Astrocyte of the spinal cord (primary cell): ENCODE measurements at regions not wholly inside any gene's neighbourhood (a gene's known extent, or its start where the extent isn't known, plus 50 kb on each side); places are given as distances from the start of the nearest gene placed in this dataset.
"Not testable (repeated sequence)": the region's sequence is repeated elsewhere in the genome, so short reads cannot be mapped to it uniquely, and the experiment has no call there.

Source experiments
- DNase-seq: peaks from one replicate; pipeline ENCODE4 v3.0.0; 2011; ENCODE audit warnings: low read depth, low spot score
- H3K4me3 ChIP-seq: 2 replicates; pipeline ENCODE4 v1.5.1; 2011; ENCODE audit warnings: low read depth, mild to moderate bottlenecking, low read length, moderate library complexity
- in situ Hi-C: cut with HindIII; loops from 2 replicates; pipeline ENCODE4 v1.10.0; 2017; ENCODE audit warnings: low sequenced_read_pairs
- TF ChIP-seq, protein P1 (sequence below): IDR thresholded peaks from 2 replicates; pipeline ENCODE4 v1.5.1; 2012; ENCODE audit warnings: low read depth, mild to moderate bottlenecking, low read length, inconsistent platforms

DNA sequence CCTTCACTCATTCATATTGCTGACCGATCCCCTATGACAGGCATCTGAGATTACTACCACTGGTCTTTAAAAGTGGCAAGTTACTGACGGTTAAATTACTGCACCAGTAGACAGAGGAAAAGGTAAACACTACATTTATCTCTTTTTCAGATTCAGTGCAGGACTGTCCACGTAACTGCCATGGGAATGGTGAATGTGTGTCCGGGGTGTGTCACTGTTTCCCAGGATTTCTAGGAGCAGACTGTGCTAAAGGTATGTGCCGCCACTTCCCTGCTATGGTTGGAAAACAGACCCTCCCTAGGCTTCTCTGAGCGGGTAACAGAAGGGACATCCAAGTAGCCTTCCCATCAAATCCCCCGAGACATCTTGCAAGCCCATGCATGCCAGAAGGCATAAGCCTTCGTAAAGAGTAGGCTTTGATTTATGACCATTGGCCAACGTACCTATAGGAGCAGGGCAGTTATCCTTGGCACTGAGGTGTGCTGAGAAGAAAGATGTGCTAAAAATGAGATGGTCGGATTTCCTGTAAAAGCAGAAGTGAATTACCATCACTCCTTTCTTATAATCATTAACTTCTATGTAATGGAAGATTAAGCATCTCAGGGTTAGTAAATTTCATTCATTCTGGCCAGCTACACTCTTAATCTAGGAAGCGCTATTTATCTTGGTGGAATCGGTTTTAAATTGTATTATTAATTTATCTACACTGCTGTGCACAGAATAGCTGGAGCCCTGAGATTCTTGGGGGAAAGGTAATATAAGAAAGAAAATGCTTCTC, 193.4 kb upstream of the WWC1 start:
- no peak for DNase-seq
- in situ Hi-C loops, result no loop called here
- H3K4me3 ChIP-seq, result no peak overlapping the region
- TF ChIP-seq, protein P1, sequence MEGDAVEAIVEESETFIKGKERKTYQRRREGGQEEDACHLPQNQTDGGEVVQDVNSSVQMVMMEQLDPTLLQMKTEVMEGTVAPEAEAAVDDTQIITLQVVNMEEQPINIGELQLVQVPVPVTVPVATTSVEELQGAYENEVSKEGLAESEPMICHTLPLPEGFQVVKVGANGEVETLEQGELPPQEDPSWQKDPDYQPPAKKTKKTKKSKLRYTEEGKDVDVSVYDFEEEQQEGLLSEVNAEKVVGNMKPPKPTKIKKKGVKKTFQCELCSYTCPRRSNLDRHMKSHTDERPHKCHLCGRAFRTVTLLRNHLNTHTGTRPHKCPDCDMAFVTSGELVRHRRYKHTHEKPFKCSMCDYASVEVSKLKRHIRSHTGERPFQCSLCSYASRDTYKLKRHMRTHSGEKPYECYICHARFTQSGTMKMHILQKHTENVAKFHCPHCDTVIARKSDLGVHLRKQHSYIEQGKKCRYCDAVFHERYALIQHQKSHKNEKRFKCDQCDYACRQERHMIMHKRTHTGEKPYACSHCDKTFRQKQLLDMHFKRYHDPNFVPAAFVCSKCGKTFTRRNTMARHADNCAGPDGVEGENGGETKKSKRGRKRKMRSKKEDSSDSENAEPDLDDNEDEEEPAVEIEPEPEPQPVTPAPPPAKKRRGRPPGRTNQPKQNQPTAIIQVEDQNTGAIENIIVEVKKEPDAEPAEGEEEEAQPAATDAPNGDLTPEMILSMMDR, result no peak

DNA sequence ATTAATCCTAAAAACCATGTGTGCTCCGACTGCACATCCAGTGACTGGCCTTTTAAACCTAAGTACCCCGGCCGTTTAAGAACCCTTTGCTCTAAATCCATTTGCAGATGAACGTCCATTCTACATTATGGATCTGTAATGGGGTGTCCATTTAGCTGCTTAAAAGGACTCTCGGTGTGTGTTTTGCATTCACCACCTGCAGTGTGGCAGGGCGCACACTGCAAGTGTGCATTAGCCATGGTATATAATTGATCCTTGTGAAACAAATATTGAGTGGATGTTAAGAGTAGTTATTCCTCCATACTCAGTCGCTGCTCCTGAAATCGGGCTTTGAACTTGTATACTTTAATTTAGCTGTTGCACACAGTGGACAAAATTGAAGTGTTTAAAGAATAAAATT, 190.1 kb upstream of the WWC1 start:
- H3K4me3 ChIP-seq, result no peak overlapping the region
- in situ Hi-C loops, result no loop called here
- TF ChIP-seq, protein P1, result no peak
- DNase-seq, result no peak

DNA sequence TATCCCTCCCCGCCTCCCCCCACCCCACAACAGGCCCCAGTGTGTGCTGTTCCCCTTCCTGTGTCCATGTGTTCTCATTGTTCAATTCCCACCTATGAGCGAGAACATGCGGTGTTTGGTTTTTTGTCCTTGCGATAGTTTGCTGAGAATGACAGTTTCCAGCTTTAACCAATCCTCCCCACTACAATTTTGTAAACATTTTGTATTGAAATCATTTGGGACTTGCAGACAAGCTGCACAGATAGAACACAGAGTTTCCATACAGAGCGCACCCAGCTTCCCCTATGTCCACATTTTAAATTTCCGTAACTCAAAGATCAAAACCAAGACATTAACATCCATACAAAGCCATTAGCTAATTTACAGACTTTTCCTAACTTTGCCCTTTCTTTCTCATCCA, 188.4 kb upstream of the WWC1 start:
- in situ Hi-C loops, H3K4me3 ChIP-seq, DNase-seq: not testable (repeated sequence)

DNA sequence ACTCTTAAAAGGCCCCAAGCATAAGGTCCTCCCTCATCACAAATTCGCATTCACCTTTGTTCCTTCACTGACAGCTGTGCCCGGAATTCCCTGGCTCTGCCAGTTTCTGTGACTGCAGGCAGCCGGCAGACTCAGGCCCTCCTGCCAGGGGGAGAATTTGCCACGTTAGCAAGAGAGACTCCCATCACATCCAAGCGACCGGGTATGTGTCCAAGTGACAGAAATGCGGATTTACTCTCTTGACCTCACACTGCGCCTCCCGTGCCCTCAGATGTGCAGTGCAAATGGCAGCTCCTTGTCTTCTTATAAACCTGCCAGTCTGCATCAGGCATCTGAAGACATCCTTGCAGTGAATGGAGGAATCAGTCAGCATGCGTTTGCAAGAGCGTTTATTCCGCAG, 187.1 kb upstream of the WWC1 start:
- DNase-seq, result no peak
- TF ChIP-seq, protein P1, result no peak
- H3K4me3 ChIP-seq, result no peak overlapping the region
- in situ Hi-C loops, result no loop called here

DNA sequence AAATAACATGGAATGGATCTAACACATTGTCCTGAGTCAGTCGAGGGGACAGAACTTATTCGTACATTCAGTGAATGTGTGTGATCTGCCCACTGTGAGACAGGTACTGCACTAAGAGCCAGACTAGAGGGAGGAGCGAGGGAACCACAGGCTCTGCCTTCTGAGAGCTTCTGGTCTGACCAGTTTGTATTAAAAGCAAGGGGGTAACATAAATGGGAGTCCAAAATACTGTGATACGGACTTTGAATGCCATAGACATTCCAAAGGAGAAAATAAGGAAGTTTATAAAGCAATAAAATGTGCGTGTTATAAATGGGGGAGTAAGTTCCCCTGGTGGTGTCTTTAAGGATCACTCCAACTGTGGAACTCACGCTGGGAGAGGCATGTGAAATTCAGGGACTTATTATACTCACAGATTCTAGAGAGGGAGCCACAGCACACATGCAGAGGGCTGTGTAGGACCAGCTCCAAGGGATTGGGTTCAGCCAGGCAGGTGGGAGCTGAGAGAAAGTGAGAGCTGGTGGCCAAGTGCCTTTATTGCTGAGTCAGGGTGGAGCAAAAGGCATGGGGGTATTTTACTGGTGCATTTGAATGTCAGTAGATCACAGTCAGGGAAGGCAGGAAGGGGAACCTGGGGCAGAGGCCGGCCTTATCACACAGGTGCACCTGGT, 186.5 kb upstream of the WWC1 start:
- TF ChIP-seq, protein P1, result peak; percentile 17
- H3K4me3 ChIP-seq, result no peak overlapping the region
- peak; percentile 27 for DNase-seq
- in situ Hi-C loops, result no loop called here

DNA sequence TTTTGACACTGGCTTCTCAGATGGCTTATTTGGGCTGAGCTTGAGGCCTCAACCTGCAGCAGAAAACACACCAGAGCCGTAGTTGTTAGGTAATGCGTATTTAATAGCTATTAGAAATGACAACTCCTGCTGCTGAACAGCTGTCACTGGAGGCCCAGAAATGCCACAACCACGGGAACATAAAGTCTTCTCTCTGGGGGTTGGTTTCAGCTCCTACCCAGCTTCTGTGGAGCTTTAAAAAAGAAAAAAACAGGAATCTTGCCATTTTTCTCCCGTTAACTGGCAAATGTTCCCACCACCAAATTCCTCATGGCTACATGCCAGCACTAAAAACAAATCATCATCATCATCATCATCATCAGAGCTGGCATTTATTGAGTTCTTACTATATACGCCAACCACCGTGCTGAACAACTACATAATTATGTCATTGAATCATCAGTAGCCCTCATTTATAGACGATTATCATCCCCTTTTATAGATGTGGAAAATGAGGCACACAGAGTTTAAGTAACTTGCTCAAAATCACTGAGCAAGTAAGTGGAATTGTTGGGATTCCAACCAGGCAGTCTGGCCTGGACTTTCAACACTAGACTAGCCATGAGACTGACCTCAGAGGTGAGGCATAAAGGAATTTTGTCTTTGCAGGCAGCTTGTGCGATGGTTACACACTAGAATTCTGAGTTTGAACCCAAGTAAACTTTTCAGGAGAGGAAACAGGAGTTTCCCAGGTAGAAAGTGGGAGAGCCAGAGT, 185.3 kb upstream of the WWC1 start:
- TF ChIP-seq, protein P1, result no peak
- DNase-seq, result peak; percentile 70
- H3K4me3 ChIP-seq, result no peak overlapping the region
- in situ Hi-C loops, result no loop called here

DNA sequence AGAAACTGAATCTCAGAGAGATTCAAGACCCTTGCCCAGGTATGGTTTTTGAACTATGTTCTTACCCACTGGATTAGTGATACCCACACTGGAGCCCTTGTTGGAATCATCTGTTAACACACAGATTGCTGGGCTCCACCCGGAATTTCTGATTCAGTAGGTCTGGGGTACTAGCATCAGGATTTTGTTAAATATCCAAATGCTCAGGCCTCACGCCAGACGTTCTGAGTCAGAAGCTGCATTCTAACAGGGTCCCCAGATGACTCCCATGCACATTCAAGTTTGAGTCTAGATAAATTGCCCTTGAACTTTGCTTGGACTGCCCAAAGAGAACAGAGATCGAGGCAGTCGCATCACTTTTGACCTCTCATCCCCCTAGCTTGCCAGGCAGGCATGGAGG, 182.0 kb upstream of the WWC1 start:
- in situ Hi-C loops, result no loop called here
- TF ChIP-seq, protein P1, result no peak
- no peak for DNase-seq
- no peak overlapping the region for H3K4me3 ChIP-seq
